AG04449 (cell line): ENCODE measurements at regions not wholly inside any gene's neighbourhood (a gene's known extent, or its start where the extent isn't known, plus 50 kb on each side); places are given as distances from the start of the nearest gene placed in this dataset.
"Not testable (repeated sequence)": the region's sequence is repeated elsewhere in the genome, so short reads cannot be mapped to it uniquely, and the experiment has no call there.

Experiments
- CTCF ChIA-PET: fragments of 350-600 bp; formaldehyde crosslinking; extraction: SDS; loops from one replicate; lab custom pipeline; 2021; ENCODE audit warnings: antibody characterized with exemption; lab: Yijun Ruan, JAX
- POLR2A ChIA-PET: fragments of 400-600, 350-600 bp; formaldehyde crosslinking; extraction: SDS; loops from one replicate; lab custom pipeline; 2020; ENCODE audit warnings: antibody characterized with exemption, inconsistent platforms; lab: Yijun Ruan, JAX
- DNase-seq: peaks from one replicate; pipeline ENCODE4 v3.0.0-alpha.2; 2010; ENCODE audit warnings: low read depth, low spot score
- H3K4me3 ChIP-seq: 2 replicates; pipeline ENCODE4 v1.5.1; 2011; ENCODE audit warnings: low read depth, mild to moderate bottlenecking, control low read depth, low read length
- TF ChIP-seq, protein P1 (sequence below): IDR thresholded peaks from one replicate; pipeline ENCODE4 v1.5.1; 2011; ENCODE audit warnings: mild to moderate bottlenecking, moderate library complexity, low read length, control low read depth, inconsistent platforms; ENCODE audit not compliant: insufficient read depth; ENCODE audit errors: missing control alignments

DNA sequence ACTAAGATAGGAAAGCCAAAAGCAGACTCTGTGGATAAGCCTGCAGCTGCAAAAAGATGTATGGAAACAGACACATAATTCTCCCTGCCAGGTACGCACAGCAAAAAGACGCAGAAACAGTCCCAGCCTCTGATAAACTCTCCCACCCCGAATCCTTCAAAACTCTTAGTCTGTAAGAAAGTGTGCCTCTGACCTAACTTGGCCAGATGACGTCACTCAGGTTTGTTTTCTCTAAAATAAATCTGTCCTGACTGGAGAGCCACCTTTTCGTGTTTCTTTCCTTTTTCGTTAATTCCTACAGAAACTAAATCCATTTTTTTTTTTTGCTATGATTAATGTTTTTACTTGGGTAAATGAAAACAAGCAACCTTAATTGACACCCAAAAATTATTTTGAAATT is 793.8 kb downstream of the SORCS1 start:
- ChIA-PET CTCF (no interaction called here), POLR2A (no interaction called here)
- TF ChIP-seq, protein P1, sequence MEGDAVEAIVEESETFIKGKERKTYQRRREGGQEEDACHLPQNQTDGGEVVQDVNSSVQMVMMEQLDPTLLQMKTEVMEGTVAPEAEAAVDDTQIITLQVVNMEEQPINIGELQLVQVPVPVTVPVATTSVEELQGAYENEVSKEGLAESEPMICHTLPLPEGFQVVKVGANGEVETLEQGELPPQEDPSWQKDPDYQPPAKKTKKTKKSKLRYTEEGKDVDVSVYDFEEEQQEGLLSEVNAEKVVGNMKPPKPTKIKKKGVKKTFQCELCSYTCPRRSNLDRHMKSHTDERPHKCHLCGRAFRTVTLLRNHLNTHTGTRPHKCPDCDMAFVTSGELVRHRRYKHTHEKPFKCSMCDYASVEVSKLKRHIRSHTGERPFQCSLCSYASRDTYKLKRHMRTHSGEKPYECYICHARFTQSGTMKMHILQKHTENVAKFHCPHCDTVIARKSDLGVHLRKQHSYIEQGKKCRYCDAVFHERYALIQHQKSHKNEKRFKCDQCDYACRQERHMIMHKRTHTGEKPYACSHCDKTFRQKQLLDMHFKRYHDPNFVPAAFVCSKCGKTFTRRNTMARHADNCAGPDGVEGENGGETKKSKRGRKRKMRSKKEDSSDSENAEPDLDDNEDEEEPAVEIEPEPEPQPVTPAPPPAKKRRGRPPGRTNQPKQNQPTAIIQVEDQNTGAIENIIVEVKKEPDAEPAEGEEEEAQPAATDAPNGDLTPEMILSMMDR: no peak
- no peak overlapping the region for H3K4me3 ChIP-seq
- DNase-seq: no peak

DNA sequence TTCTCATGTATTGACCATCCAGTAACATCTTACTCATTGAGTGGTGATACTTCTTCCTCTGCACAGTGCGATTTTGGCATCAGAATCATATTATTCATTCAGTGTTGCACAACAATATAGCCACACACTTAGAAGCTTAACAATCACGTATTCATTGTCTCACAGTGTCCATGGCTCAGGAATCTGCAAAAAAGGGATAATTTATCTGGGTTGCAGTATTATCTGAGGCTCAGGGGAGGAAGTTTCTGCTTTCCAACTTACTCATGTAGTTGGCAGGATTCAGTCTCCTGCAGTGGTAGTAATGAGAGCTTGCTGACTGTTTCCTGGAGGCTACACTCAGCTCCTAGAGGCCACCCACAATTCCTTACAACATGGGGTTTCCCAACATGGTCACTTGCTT is 803.6 kb downstream of the SORCS1 start:
- POLR2A ChIA-PET: no interaction called here
- CTCF ChIA-PET: no interaction called here
- DNase-seq: peak; percentile 51
- TF ChIP-seq, protein P1: no peak
- H3K4me3 ChIP-seq: no peak overlapping the region

DNA sequence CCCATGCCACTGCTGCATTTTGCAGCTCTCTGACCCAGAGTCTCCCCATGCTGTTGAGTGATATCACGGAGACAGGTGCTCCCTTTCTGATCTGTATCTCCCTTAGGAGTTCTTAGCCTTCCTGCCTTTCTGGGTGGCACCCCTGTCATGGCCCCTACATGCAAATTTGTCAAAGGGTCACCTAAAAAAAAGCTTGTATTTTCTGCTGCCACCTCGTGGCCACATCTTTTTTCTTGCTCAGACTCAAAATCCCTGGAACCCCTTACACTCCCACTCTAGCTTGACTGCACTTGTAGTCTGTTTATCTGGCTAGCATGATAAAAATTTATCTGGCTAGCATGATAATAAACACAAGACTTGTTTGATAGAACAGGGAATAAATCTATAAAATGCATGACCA is 809.1 kb downstream of the SORCS1 start:
- TF ChIP-seq, protein P1: peak; percentile 2
- DNase-seq: no peak
- CTCF ChIA-PET: interaction anchor here (0.8 to 1.7 kb wide), 6 partner anchors 10 to 406 kb away, joined by 3 to 8 read pairs (median 3); no protein-coding TSS in a partner anchor

DNA sequence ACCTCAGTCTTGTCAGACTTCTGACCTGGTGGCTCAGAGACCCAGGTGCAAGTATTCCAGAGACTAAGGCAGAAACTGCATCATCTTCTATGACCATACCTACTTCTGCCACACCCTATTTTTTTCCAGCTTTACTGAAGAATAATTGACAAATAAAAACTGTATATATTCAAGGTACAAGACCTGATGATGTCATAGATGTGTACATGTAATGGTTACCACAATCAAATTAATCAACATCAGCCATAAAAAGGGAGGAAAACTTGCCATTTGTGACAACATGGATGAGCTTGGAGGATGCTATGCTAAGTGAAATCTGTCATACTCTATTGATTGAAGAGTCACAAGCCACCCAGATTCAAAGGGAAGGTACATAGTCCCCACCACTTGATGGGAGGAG is 815.6 kb downstream of the SORCS1 start:
- POLR2A ChIA-PET: no interaction called here
- TF ChIP-seq, protein P1: no peak
- DNase-seq: no peak
- no peak overlapping the region for H3K4me3 ChIP-seq
- CTCF ChIA-PET: no interaction called here

More for the DNA sequence above, 809.1 kb downstream of the SORCS1 start:
- H3K4me3 ChIP-seq: no peak overlapping the region
- POLR2A ChIA-PET: no interaction called here

DNA sequence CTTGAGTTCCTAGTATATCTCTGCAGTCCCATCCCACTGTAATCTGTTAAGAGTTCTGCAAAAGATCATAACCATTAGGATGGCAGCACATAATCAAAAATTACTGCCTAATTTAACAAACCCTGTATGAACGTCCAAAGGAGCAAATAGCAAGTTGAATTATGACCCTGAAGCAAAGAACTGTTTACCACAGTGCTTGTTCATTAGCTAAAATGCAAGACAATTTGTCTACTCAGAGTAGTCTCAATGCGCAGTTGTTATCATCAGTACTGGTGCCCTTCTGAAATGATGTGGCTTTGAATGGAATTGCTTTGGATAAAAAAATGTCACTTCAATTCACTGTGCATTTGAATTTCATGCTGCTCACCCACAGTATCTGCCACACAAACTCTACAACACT is 817.0 kb downstream of the SORCS1 start:
- no peak overlapping the region for H3K4me3 ChIP-seq
- CTCF ChIA-PET: no interaction called here

DNA sequence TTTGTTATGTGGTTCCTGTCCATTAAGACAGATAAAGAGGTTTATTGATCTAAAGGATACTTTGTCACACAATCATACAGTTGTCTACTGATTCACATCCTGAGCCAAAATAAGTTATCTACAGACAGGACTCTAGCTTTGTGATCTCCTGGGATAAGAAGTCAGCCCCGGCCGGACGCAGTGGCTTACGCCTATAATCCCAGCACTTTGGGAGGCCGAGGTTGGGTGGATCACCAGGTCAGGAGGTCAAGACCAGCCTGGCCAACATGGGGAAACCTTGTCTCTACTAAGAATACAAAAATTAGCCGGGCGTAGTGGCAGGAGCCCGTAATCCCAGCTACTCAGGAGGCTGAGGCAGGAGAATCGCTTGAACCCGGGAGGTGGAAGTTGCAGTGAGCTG is 821.0 kb downstream of the SORCS1 start:
- CTCF ChIA-PET, H3K4me3 ChIP-seq, DNase-seq, POLR2A ChIA-PET: not testable (repeated sequence)

More for the DNA sequence above, 817.0 kb downstream of the SORCS1 start:
- DNase-seq: no peak
- TF ChIP-seq, protein P1: no peak
- POLR2A ChIA-PET: no interaction called here

DNA sequence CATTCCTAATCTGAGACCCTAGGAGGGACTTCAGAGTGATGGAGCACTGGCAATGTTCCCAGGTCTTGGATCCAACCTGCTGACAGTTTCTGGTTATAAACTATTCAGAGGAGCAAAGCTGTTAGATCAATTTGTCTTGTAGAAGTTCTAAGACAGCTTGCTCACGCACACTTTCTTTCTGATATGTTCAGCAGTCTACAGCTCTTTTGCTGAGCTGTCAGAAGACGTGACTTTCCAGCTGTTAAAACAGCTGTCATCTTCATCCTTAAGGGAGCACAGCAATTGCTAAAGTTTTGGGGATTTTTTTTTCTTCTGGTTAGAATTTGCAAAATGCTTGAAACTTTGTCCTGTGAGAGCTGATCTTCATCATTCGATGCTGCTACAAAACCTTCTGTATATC is 823.1 kb downstream of the SORCS1 start:
- POLR2A ChIA-PET: no interaction called here
- H3K4me3 ChIP-seq: no peak overlapping the region
- TF ChIP-seq, protein P1: no peak
- CTCF ChIA-PET: no interaction called here
- no peak for DNase-seq
